Stimulated activated CD4-positive, alpha-beta T cell treated with anti-CD3 and anti-CD28 coated beads, Interleukin-4, amount 100 ng/mL, for 24 hours (primary cell): ENCODE measurements at regions not wholly inside any gene's neighbourhood (a gene's known extent, or its start where the extent isn't known, plus 50 kb on each side); places are given as distances from the start of the nearest gene placed in this dataset.

Source experiments
- DNase-seq: peaks from one replicate; pipeline ENCODE4 v3.0.0-alpha.2; 2020

- DNase-seq, result no peak
Measured at GRCh38 chr3:182092662-182093262, 381.0 kb downstream of the SOX2 start.

- DNase-seq, result no peak
Measured at GRCh38 chr3:182094321-182094720, 382.6 kb downstream of the SOX2 start.

- no peak for DNase-seq
Measured at GRCh38 chr3:182104881-182105280, 393.2 kb downstream of the SOX2 start.

- DNase-seq, result no peak
Measured at GRCh38 chr3:182105875-182106274, 394.1 kb downstream of the SOX2 start.

- no peak for DNase-seq
Measured at GRCh38 chr3:182108371-182108770, 396.6 kb downstream of the SOX2 start.

- no peak for DNase-seq
Measured at GRCh38 chr3:182111967-182112366, 400.2 kb downstream of the SOX2 start.

- no peak for DNase-seq
Measured at GRCh38 chr3:182115328-182116015, 403.7 kb downstream of the SOX2 start.

- no peak for DNase-seq
Measured at GRCh38 chr3:182116386-182116785, 404.7 kb downstream of the SOX2 start.

GRCh38 chr3:182117131-182117530, 405.4 kb downstream of the SOX2 start:
- no peak for DNase-seq

- DNase-seq, result no peak
Measured at GRCh38 chr3:182117583-182117982, 405.9 kb downstream of the SOX2 start.

GRCh38 chr3:182118066-182118465, 406.3 kb downstream of the SOX2 start:
- DNase-seq, result no peak

- DNase-seq, result no peak
Measured at GRCh38 chr3:182121401-182121800, 409.7 kb downstream of the SOX2 start.

- no peak for DNase-seq
Measured at GRCh38 chr3:182122779-182123178, 411.1 kb downstream of the SOX2 start.

- no peak for DNase-seq
Measured at GRCh38 chr3:182124187-182124586, 412.5 kb downstream of the SOX2 start.

- DNase-seq, result no peak
Measured at GRCh38 chr3:182124716-182125115, 413.0 kb downstream of the SOX2 start.

- no peak for DNase-seq
Measured at GRCh38 chr3:182129740-182130139, 418.0 kb downstream of the SOX2 start.

GRCh38 chr3:182133752-182134151, 422.0 kb downstream of the SOX2 start:
- no peak for DNase-seq

GRCh38 chr3:182135056-182135455, 423.3 kb downstream of the SOX2 start:
- DNase-seq, result no peak

GRCh38 chr3:182136008-182136910, 424.5 kb downstream of the SOX2 start:
- no peak for DNase-seq

GRCh38 chr3:182138393-182138792, 426.7 kb downstream of the SOX2 start:
- DNase-seq, result no peak

- DNase-seq, result no peak
Measured at GRCh38 chr3:182139627-182140357, 428.1 kb downstream of the SOX2 start.

- no peak for DNase-seq
Measured at GRCh38 chr3:182142928-182143327, 431.2 kb downstream of the SOX2 start.

- DNase-seq, result no peak
Measured at GRCh38 chr3:182143903-182144302, 432.2 kb downstream of the SOX2 start.
